Left lung (tissue), 4 donors: ENCODE measurements at regions not wholly inside any gene's neighbourhood (a gene's known extent, or its start where the extent isn't known, plus 50 kb on each side); places are given as distances from the start of the nearest gene placed in this dataset.

Source experiments
- ATAC-seq: fragments of 200-7000 bp; cut with Tn5 transposase; one replicate; pipeline ENCODE4 v1.9.1; 2020; ENCODE audit warnings: moderate library complexity
- DNase-seq, 4 donors: peaks; one replicate each; pipeline ENCODE4 v3.0.0-alpha.2; 2013 to 2020
- H3K27ac ChIP-seq, 2 donors: fragments of 200-600 bp; sonication (generic) in 1 of 2; one replicate each; pipeline versions ENCODE4 v1.5.0 to v1.8.0; 2020 to 2021
- H3K27me3 ChIP-seq, 2 donors: fragments of 200-600 bp; sonication (generic) in 1 of 2; one replicate each; pipeline versions ENCODE4 v1.5.0 to v1.8.0; 2020 to 2021
- H3K36me3 ChIP-seq, 2 donors: fragments of 200-600 bp; sonication (generic) in 1 of 2; one replicate each; pipeline versions ENCODE4 v1.5.0 to v1.8.0; 2020 to 2021
- H3K4me1 ChIP-seq, 2 donors: fragments of 200-600 bp; one replicate each; pipeline ENCODE4 v1.8.0; 2021
- H3K4me3 ChIP-seq, 2 donors: fragments of 200-600 bp; sonication (generic) in 1 of 2; one replicate each; pipeline versions ENCODE4 v1.5.0 to v1.8.0; 2020 to 2021; ENCODE audit warnings: mild to moderate bottlenecking in 1 of 2
- H3K9me3 ChIP-seq, 2 donors: fragments of 200-600 bp; sonication (generic) in 1 of 2; one replicate each; pipeline versions ENCODE4 v1.5.0 to v1.8.0; 2020 to 2021
- intact Hi-C, 2 donors: fragments of 100-400 bp; cut with DNase I; formaldehyde crosslinking; loops; one replicate each; pipeline versions ENCODE4 v1.11.2 to v1.14.2; 2022
- TF ChIP-seq, protein P1 (sequence below), 2 donors: fragments of 200-600 bp; sonication (generic) in 1 of 2; IDR thresholded peaks; one replicate each; pipeline versions ENCODE4 v1.5.0 to v1.8.0; 2021; ENCODE audit warnings: antibody characterized with exemption in 2 of 2
- donor health status: DM: no; HTN: yes; CAD: no.
- donor health status: DM: no; HTN: no; CAD: no.

DNA sequence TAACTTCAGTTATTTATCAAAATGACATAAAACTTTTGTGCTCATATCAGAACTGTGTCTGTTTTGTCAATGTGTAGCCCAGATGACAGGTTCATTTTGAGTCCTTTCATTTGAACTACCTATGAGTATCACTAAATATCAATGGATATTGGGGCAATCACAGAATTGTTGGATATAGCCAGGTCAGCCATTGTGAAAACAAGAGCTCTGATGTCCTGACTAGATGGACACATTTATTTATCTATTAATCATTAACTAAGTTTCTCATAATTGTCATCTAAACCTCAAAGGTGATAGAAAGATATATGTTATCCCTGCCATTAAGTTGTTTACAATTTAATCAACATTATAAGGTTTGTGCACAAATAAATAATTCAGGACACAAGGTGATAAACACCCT is 638.3 kb upstream of the GRIA3 start:
- no peak overlapping the region for H3K27ac ChIP-seq
- no peak overlapping the region for H3K4me3 ChIP-seq
- H3K27me3 ChIP-seq, result no peaks in the 10 kb centered on the region
- TF ChIP-seq, protein P1, sequence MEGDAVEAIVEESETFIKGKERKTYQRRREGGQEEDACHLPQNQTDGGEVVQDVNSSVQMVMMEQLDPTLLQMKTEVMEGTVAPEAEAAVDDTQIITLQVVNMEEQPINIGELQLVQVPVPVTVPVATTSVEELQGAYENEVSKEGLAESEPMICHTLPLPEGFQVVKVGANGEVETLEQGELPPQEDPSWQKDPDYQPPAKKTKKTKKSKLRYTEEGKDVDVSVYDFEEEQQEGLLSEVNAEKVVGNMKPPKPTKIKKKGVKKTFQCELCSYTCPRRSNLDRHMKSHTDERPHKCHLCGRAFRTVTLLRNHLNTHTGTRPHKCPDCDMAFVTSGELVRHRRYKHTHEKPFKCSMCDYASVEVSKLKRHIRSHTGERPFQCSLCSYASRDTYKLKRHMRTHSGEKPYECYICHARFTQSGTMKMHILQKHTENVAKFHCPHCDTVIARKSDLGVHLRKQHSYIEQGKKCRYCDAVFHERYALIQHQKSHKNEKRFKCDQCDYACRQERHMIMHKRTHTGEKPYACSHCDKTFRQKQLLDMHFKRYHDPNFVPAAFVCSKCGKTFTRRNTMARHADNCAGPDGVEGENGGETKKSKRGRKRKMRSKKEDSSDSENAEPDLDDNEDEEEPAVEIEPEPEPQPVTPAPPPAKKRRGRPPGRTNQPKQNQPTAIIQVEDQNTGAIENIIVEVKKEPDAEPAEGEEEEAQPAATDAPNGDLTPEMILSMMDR (IDR thresholded peaks at IDR 0.05), result no peak
- ATAC-seq (no peak), DNase-seq (no peak)
- no peaks in the 10 kb centered on the region for H3K4me1 ChIP-seq
- no peaks in the 10 kb centered on the region for H3K9me3 ChIP-seq
- no peaks in the 10 kb centered on the region for H3K36me3 ChIP-seq
- intact Hi-C loops, result no loop called here

DNA sequence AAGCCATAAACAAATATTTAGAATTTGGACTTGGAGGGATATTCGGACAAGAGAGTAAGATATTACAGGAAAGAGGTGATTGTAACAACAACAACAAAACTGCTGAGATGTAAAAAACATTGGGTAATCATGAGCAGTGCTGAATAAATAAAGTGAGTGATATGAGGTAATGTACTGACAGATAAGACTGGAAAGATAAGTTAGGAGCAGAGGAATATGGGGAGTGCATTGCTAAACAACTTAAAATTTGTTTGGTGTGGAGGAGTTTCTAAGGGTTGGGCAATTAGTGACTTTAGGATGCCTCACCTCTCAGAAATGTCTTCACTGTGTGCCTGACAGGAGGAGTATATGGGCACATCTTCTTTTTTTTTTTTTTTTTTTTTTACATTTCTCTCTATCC is 637.8 kb upstream of the GRIA3 start:
- Histone ChIP-seq H3K4me3 (no peak overlapping the region), H3K4me1 (no peaks in the 10 kb centered on the region), H3K27ac (no peak overlapping the region), H3K36me3 (no peaks in the 10 kb centered on the region), H3K9me3 (no peaks in the 10 kb centered on the region), H3K27me3 (no peaks in the 10 kb centered on the region)
- no peak for DNase-seq
- intact Hi-C loops, result no loop called here
- TF ChIP-seq, protein P1 (IDR thresholded peaks at IDR 0.05), result no peak
- no peak for ATAC-seq

DNA sequence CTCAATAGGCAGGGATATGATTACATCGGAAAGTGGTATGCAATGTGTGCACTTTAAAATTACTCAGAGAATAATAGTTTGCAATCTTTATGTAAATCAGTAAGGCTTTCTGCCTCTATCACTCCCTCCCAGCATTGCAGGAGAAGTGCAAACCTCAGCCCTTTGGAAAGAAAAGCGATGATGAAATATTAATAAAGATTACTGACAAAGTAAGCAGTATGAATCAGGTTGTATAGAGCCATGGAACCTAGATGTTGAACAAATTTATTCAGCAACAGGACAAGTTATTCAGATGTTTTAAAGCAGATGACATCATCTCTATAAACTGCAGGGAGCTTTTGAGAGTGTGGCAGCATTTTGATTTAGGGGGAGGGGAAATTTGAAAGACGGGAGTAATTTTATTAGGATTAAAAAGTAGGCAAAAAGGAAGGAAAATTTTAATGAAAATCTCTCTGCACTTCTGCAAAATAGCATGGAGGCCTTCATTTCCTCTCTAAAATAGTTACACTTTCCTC is 631.7 kb upstream of the GRIA3 start:
- TF ChIP-seq, protein P1 (IDR thresholded peaks at IDR 0.05), result no peak
- Histone ChIP-seq H3K4me1 (no peaks in the 10 kb centered on the region), H3K36me3 (no peaks in the 10 kb centered on the region), H3K27me3 (no peaks in the 10 kb centered on the region), H3K4me3 (no peak overlapping the region), H3K27ac (no peak overlapping the region), H3K9me3 (peaks cover 0 to 2% of the 10 kb centered on the region in 2 donors)
- no peak for ATAC-seq
- no peak for DNase-seq
- intact Hi-C loops, result no loop called here

DNA sequence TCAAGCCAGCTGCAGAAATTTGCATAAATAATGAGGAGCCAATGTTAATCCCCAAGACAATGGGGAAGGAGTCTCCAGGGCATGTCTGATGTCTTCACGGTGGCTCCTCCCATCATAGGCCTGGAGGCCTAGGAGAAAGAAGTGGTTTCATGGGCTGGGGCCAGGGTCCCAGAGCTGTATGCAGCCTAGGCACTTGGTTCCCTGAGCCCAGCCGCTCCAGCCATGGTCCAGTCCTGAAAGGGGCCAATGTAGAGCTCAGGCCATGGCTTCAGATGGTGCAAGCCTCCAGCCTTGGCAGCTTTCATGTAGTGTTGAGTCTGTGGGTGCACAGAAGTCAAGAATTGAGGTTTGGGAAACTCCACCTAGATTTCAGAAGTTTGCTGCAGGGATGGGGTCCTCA is 628.2 kb upstream of the GRIA3 start:
- no peak for DNase-seq
- Histone ChIP-seq H3K27ac (no peak overlapping the region), H3K27me3 (no peaks in the 10 kb centered on the region), H3K9me3 (peaks cover 2 to 3% of the 10 kb centered on the region in 2 donors), H3K4me3 (no peak overlapping the region), H3K36me3 (no peaks in the 10 kb centered on the region), H3K4me1 (no peaks in the 10 kb centered on the region)
- intact Hi-C loops, result no loop called here
- TF ChIP-seq, protein P1 (IDR thresholded peaks at IDR 0.05), result no peak
- no peak for ATAC-seq

DNA sequence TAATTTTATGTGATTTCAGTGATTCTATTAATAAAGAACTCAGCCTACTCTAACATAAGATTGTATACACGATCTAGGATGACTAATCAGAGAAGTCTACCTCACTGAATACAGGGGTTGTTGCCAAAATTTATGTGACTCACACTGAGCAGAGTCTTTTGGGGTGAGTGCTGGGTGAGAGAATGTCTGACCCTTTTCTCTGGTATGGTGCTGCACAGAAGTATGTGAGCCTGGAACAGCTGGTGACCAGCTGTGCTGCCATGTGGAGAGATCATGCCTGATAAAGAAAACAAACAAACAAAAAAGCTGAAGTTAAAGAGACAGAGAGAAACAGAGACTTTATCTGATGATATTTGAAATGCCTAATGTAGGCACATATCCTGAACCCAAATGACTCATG is 618.1 kb upstream of the GRIA3 start:
- H3K4me3 ChIP-seq, result no peak overlapping the region
- H3K27ac ChIP-seq, result no peak overlapping the region
- H3K4me1 ChIP-seq, result no peaks in the 10 kb centered on the region
- DNase-seq (no peak), ATAC-seq (peak; percentile 70)
- intact Hi-C loops, result no loop called here
- no peaks in the 10 kb centered on the region for H3K9me3 ChIP-seq
- TF ChIP-seq, protein P1 (IDR thresholded peaks at IDR 0.05), result no peak
- no peaks in the 10 kb centered on the region for H3K27me3 ChIP-seq
- H3K36me3 ChIP-seq, result no peaks in the 10 kb centered on the region
